ENCODE measurements at regions not wholly inside any gene's neighbourhood (a gene's known extent, or its start where the extent isn't known, plus 50 kb on each side); places are given as distances from the start of the nearest gene placed in this dataset.
A peak's percentile ranks its signal among the peaks of the same experiment; 100 is the strongest.
"Not testable (repeated sequence)": the region's sequence is repeated elsewhere in the genome, so short reads cannot be mapped to it uniquely, and the experiment has no call there.

GRCh38 chr9:71308454-71308853, 187.0 kb upstream of the TRPM3 start:
- DNase-seq, result no peak
- Mint-ChIP-seq H3K36me3 (ENCODE audit: low read depth) (no peaks in the 10 kb centered on the region), H3K27ac (no peak overlapping the region), H3K27me3 (no peaks in the 10 kb centered on the region), H3K4me3 (no peak overlapping the region), H3K4me1 (no peaks in the 10 kb centered on the region)
- H3K9me3 ChIP-seq (ENCODE audit: control insufficient read depth, low read length, poor library complexity, severe bottlenecking), result no peaks in the 10 kb centered on the region
- ATAC-seq, result no peak

- Mint-ChIP-seq H3K27ac (no peak overlapping the region), H3K27me3 (peaks cover 8% of the 10 kb centered on the region), H3K4me3 (no peak overlapping the region), H3K4me1 (no peaks in the 10 kb centered on the region), H3K36me3 (ENCODE audit: low read depth) (no peaks in the 10 kb centered on the region)
- ATAC-seq (no peak), DNase-seq (no peak)
- no peaks in the 10 kb centered on the region for H3K9me3 ChIP-seq (ENCODE audit: control insufficient read depth, low read length, poor library complexity, severe bottlenecking)
These were observed 184.7 kb upstream of the TRPM3 start for GRCh38 chr9:71306134-71306533.

GRCh38 chr9:71303351-71303750, 181.9 kb upstream of the TRPM3 start:
- H3K9me3 ChIP-seq (ENCODE audit: control insufficient read depth, low read length, poor library complexity, severe bottlenecking), result no peaks in the 10 kb centered on the region
- Mint-ChIP-seq H3K4me3 (no peak overlapping the region), H3K4me1 (no peaks in the 10 kb centered on the region), H3K27ac (no peak overlapping the region), H3K36me3 (ENCODE audit: low read depth) (no peaks in the 10 kb centered on the region), H3K27me3 (peaks cover 14% of the 10 kb centered on the region)
- no peak for DNase-seq
- ATAC-seq, result no peak

GRCh38 chr9:71302776-71303175, 181.4 kb upstream of the TRPM3 start:
- H3K9me3 ChIP-seq (ENCODE audit: control insufficient read depth, low read length, poor library complexity, severe bottlenecking), result no peaks in the 10 kb centered on the region
- Mint-ChIP-seq H3K4me1 (no peaks in the 10 kb centered on the region), H3K36me3 (ENCODE audit: low read depth) (no peaks in the 10 kb centered on the region), H3K4me3 (no peak overlapping the region), H3K27ac (no peak overlapping the region), H3K27me3 (peaks cover 19% of the 10 kb centered on the region)
- DNase-seq (no peak), ATAC-seq (no peak)

GRCh38 chr9:71295928-71296327, 174.5 kb upstream of the TRPM3 start:
- Mint-ChIP-seq H3K27me3 (peaks cover 19% of the 10 kb centered on the region), H3K36me3 (ENCODE audit: low read depth) (peaks cover 5% of the 10 kb centered on the region), H3K4me3 (no peak overlapping the region), H3K27ac (no peak overlapping the region), H3K4me1 (no peaks in the 10 kb centered on the region)
- ATAC-seq, result no peak
- no peaks in the 10 kb centered on the region for H3K9me3 ChIP-seq (ENCODE audit: control insufficient read depth, low read length, poor library complexity, severe bottlenecking)
- DNase-seq, result no peak

GRCh38 chr9:71286146-71286545, 164.7 kb upstream of the TRPM3 start:
- Mint-ChIP-seq H3K4me1 (peaks cover 2% of the 10 kb centered on the region), H3K27me3 (peaks cover 27% of the 10 kb centered on the region), H3K27ac (no peak overlapping the region), H3K4me3 (no peak overlapping the region), H3K36me3 (ENCODE audit: low read depth) (no peaks in the 10 kb centered on the region)
- DNase-seq (no peak), ATAC-seq (no peak)
- H3K9me3 ChIP-seq (ENCODE audit: control insufficient read depth, low read length, poor library complexity, severe bottlenecking), result no peaks in the 10 kb centered on the region

- peaks cover 2% of the 10 kb centered on the region for H3K4me1 Mint-ChIP-seq
- peak; percentile 81 for ATAC-seq
- H3K27ac Mint-ChIP-seq, result no peak overlapping the region
- H3K36me3 Mint-ChIP-seq (ENCODE audit: low read depth), result no peaks in the 10 kb centered on the region
- peak in 1 of 3 donors; percentile 6 for DNase-seq
- peaks cover 36% of the 10 kb centered on the region for H3K27me3 Mint-ChIP-seq
- no peaks in the 10 kb centered on the region for H3K9me3 ChIP-seq (ENCODE audit: control insufficient read depth, low read length, poor library complexity, severe bottlenecking)
- no peak overlapping the region for H3K4me3 Mint-ChIP-seq
These were observed 163.8 kb upstream of the TRPM3 start for GRCh38 chr9:71285191-71285656.

GRCh38 chr9:71282116-71282515, 160.7 kb upstream of the TRPM3 start:
- not testable (repeated sequence) for H3K36me3 Mint-ChIP-seq (ENCODE audit: low read depth); H3K9me3 ChIP-seq (ENCODE audit: control insufficient read depth, low read length, poor library complexity, severe bottlenecking); H3K27ac Mint-ChIP-seq; DNase-seq; H3K4me3 Mint-ChIP-seq; ATAC-seq; H3K4me1 Mint-ChIP-seq
- peaks cover 38% of the 10 kb centered on the region for H3K27me3 Mint-ChIP-seq

- Mint-ChIP-seq H3K36me3 (ENCODE audit: low read depth) (no peaks in the 10 kb centered on the region), H3K4me3 (no peak overlapping the region), H3K27me3 (peaks cover 31% of the 10 kb centered on the region), H3K27ac (no peak overlapping the region), H3K4me1 (peaks cover 2% of the 10 kb centered on the region)
- DNase-seq (no peak), ATAC-seq (no peak)
- H3K9me3 ChIP-seq (ENCODE audit: control insufficient read depth, low read length, poor library complexity, severe bottlenecking), result no peaks in the 10 kb centered on the region
These were observed 157.8 kb upstream of the TRPM3 start for GRCh38 chr9:71279151-71279739.

GRCh38 chr9:71273613-71274012, 152.2 kb upstream of the TRPM3 start:
- Mint-ChIP-seq H3K4me3 (no peak overlapping the region), H3K27ac (no peak overlapping the region), H3K27me3 (peaks cover 32% of the 10 kb centered on the region)

GRCh38 chr9:71271602-71272001, 150.2 kb upstream of the TRPM3 start:
- peaks cover 2% of the 10 kb centered on the region for H3K4me1 Mint-ChIP-seq
- no peaks in the 10 kb centered on the region for H3K36me3 Mint-ChIP-seq (ENCODE audit: low read depth)
- no peak overlapping the region for H3K4me3 Mint-ChIP-seq
- H3K27ac Mint-ChIP-seq, result no peak overlapping the region
- no peak for ATAC-seq
- peaks cover 24% of the 10 kb centered on the region for H3K27me3 Mint-ChIP-seq
- DNase-seq, result no peak
- no peaks in the 10 kb centered on the region for H3K9me3 ChIP-seq (ENCODE audit: control insufficient read depth, low read length, poor library complexity, severe bottlenecking)

More at GRCh38 chr9:71273613-71274012, 152.2 kb upstream of the TRPM3 start:
- no peaks in the 10 kb centered on the region for H3K36me3 Mint-ChIP-seq (ENCODE audit: low read depth)
- ATAC-seq (no peak), DNase-seq (no peak)
- H3K9me3 ChIP-seq (ENCODE audit: control insufficient read depth, low read length, poor library complexity, severe bottlenecking), result no peaks in the 10 kb centered on the region
- H3K4me1 Mint-ChIP-seq, result peaks cover 2% of the 10 kb centered on the region

- H3K36me3 Mint-ChIP-seq (ENCODE audit: low read depth), result no peaks in the 10 kb centered on the region
- no peak overlapping the region for H3K27ac Mint-ChIP-seq
- peaks cover 2% of the 10 kb centered on the region for H3K4me1 Mint-ChIP-seq
- H3K9me3 ChIP-seq (ENCODE audit: control insufficient read depth, low read length, poor library complexity, severe bottlenecking), result no peaks in the 10 kb centered on the region
- H3K4me3 Mint-ChIP-seq, result no peak overlapping the region
- no peak for ATAC-seq
- DNase-seq, result no peak
- peaks cover 34% of the 10 kb centered on the region for H3K27me3 Mint-ChIP-seq
These were observed 149.1 kb upstream of the TRPM3 start for GRCh38 chr9:71270554-71270953.

- ATAC-seq (no peak), DNase-seq (no peak)
- no peak overlapping the region for H3K27ac Mint-ChIP-seq
- peaks cover 34% of the 10 kb centered on the region for H3K27me3 Mint-ChIP-seq
- peaks cover 2% of the 10 kb centered on the region for H3K4me1 Mint-ChIP-seq
- no peak overlapping the region for H3K4me3 Mint-ChIP-seq
- no peaks in the 10 kb centered on the region for H3K9me3 ChIP-seq (ENCODE audit: control insufficient read depth, low read length, poor library complexity, severe bottlenecking)
- H3K36me3 Mint-ChIP-seq (ENCODE audit: low read depth), result no peaks in the 10 kb centered on the region
These were observed 148.4 kb upstream of the TRPM3 start for GRCh38 chr9:71269859-71270258.

- DNase-seq (no peak), ATAC-seq (no peak)
- H3K9me3 ChIP-seq (ENCODE audit: control insufficient read depth, low read length, poor library complexity, severe bottlenecking), result no peaks in the 10 kb centered on the region
- H3K27me3 Mint-ChIP-seq, result peaks cover 31% of the 10 kb centered on the region
- peaks cover 2% of the 10 kb centered on the region for H3K4me1 Mint-ChIP-seq
- H3K4me3 Mint-ChIP-seq, result no peak overlapping the region
- H3K27ac Mint-ChIP-seq, result no peak overlapping the region
- H3K36me3 Mint-ChIP-seq (ENCODE audit: low read depth), result no peaks in the 10 kb centered on the region
These were observed 147.6 kb upstream of the TRPM3 start for GRCh38 chr9:71268871-71269635.
